GM23338 (cell line): ENCODE measurements at regions not wholly inside any gene's neighbourhood (a gene's known extent, or its start where the extent isn't known, plus 50 kb on each side); places are given as distances from the start of the nearest gene placed in this dataset.

Experiments
- ATAC-seq: fragments of 200-7000 bp; cut with Tn5 transposase; 3 replicates; pipeline ENCODE4 v1.9.1; 2020
- DNase-seq: peaks from one replicate; pipeline ENCODE4 v3.0.0-alpha.2; 2015; ENCODE audit warnings: low spot score
- H2AFZ ChIP-seq: fragments of 200-600 bp; sonication (generic); 2 replicates; pipeline ENCODE4 v1.8.0; 2016; ENCODE audit warnings: antibody characterized with exemption, mild to moderate bottlenecking, moderate library complexity
- H3F3A ChIP-seq: fragments of 200-600 bp; sonication (generic); replicated peaks from 2 replicates; pipeline ENCODE4 v1.8.0; 2017; ENCODE audit warnings: antibody characterized with exemption, mixed run types, low read depth
- H3K27ac ChIP-seq: fragments of 200-600 bp; sonication (generic); 2 replicates; pipeline ENCODE4 v1.6.1; 2016; ENCODE audit warnings: low read depth
- H3K27me3 ChIP-seq: fragments of 200-600 bp; sonication (generic); 2 replicates; pipeline ENCODE4 v1.8.0; 2016; ENCODE audit warnings: mild to moderate bottlenecking, mixed run types, moderate library complexity; ENCODE audit not compliant: insufficient read depth
- H3K36me3 ChIP-seq: fragments of 200-600 bp; sonication (generic); 2 replicates; pipeline ENCODE4 v1.8.0; 2016; ENCODE audit warnings: mild to moderate bottlenecking; ENCODE audit not compliant: insufficient read depth
- H3K4me1 ChIP-seq: fragments of 200-600 bp; sonication (generic); 2 replicates; pipeline ENCODE4 v1.8.0; 2016; ENCODE audit warnings: mild to moderate bottlenecking, moderate library complexity; ENCODE audit not compliant: insufficient read depth
- H3K4me2 ChIP-seq: fragments of 200-600 bp; sonication (generic); 2 replicates; pipeline ENCODE4 v1.7.1; 2017; ENCODE audit warnings: mixed run types
- H3K4me3 ChIP-seq: fragments of 200-600 bp; sonication (generic); 2 replicates; pipeline ENCODE4 v1.6.1; 2016; ENCODE audit warnings: mixed run types
- H3K79me2 ChIP-seq: fragments of 200-600 bp; sonication (generic); replicated peaks from 2 replicates; pipeline ENCODE4 v1.8.0; 2017; ENCODE audit warnings: mild to moderate bottlenecking; ENCODE audit not compliant: insufficient read depth
- H3K9me2 ChIP-seq: fragments of 200-600 bp; sonication (generic); 2 replicates; pipeline ENCODE4 v1.8.0; 2017; ENCODE audit not compliant: insufficient read depth
- H4K20me1 ChIP-seq: fragments of 200-600 bp; sonication (generic); replicated peaks from 2 replicates; pipeline ENCODE4 v1.8.0; 2017; ENCODE audit warnings: mild to moderate bottlenecking; ENCODE audit not compliant: insufficient read depth
- H3K27ac Mint-ChIP-seq: 2 replicates; pipeline ENCODE4 v1.8.0; 2020; ENCODE audit warnings: inconsistent platforms, mild to moderate bottlenecking, moderate library complexity, mixed read lengths
- H3K27me3 Mint-ChIP-seq: 3 replicates; pipeline ENCODE4 v1.8.0; 2022; ENCODE audit warnings: low read depth, mild to moderate bottlenecking, moderate library complexity, mixed read lengths, inconsistent platforms; ENCODE audit not compliant: insufficient read depth, poor library complexity
- H3K36me3 Mint-ChIP-seq: 3 replicates; pipeline ENCODE4 v1.8.0; 2021; ENCODE audit warnings: low read depth, mild to moderate bottlenecking, inconsistent platforms, moderate library complexity, mixed read lengths
- H3K4me1 Mint-ChIP-seq: 3 replicates; pipeline ENCODE4 v1.8.0; 2020; ENCODE audit warnings: mild to moderate bottlenecking, inconsistent platforms, mixed read lengths
- H3K4me3 Mint-ChIP-seq: 3 replicates; pipeline ENCODE4 v1.8.0; 2021; ENCODE audit warnings: moderate library complexity, mild to moderate bottlenecking, inconsistent platforms, mixed read lengths
- H3K9me3 Mint-ChIP-seq: 3 replicates; pipeline ENCODE4 v1.8.0; 2020; ENCODE audit warnings: moderate library complexity, mild to moderate bottlenecking, inconsistent platforms, mixed read lengths
- CREB1 ChIP-seq: fragments of 250-450 bp; sonication (Bioruptor Pico); IDR thresholded peaks from 2 replicates; pipeline ENCODE4 v1.5.0; 2020; ENCODE audit warnings: low read depth, mild to moderate bottlenecking, moderate library complexity
- EZH2 ChIP-seq: fragments of 200-600 bp; sonication (generic); IDR thresholded peaks from one replicate; pipeline ENCODE4 v1.8.0; 2017; ENCODE audit warnings: antibody characterized with exemption, mild to moderate bottlenecking, low read depth; ENCODE audit not compliant: unreplicated experiment
- EZH2phosphoT487 ChIP-seq: fragments of 200-600 bp; sonication (generic); IDR thresholded peaks from one replicate; pipeline ENCODE4 v1.8.1; 2018; ENCODE audit warnings: antibody characterized with exemption; ENCODE audit not compliant: unreplicated experiment
- JUNB ChIP-seq: IDR thresholded peaks from one replicate; pipeline ENCODE4 v1.6.1; 2016; ENCODE audit warnings: antibody characterized with exemption; ENCODE audit not compliant: unreplicated experiment
- NANOG ChIP-seq: IDR thresholded peaks from 2 replicates; pipeline ENCODE4 v1.6.1; 2016; ENCODE audit warnings: antibody characterized with exemption, borderline replicate concordance
- POLR2AphosphoS5 ChIP-seq: IDR thresholded peaks from 2 replicates; pipeline ENCODE4 v1.6.1; 2016; ENCODE audit warnings: antibody characterized with exemption, low read depth
- REST ChIP-seq: IDR thresholded peaks from one replicate; pipeline ENCODE4 v1.6.1; 2018; ENCODE audit warnings: antibody characterized with exemption; ENCODE audit not compliant: unreplicated experiment
- STAT1 ChIP-seq: IDR thresholded peaks from one replicate; pipeline ENCODE4 v1.6.1; 2016; ENCODE audit warnings: antibody characterized with exemption; ENCODE audit not compliant: unreplicated experiment
- ZNF114 ChIP-seq: fragments of 250-450 bp; sonication (Bioruptor Pico); IDR thresholded peaks from 2 replicates; pipeline ENCODE4 v1.5.0; 2020; ENCODE audit warnings: mild to moderate bottlenecking, moderate library complexity
- ZNF331 ChIP-seq: fragments of 250-450 bp; sonication (Bioruptor Pico); IDR thresholded peaks from 2 replicates; pipeline ENCODE4 v1.5.0; 2020; ENCODE audit warnings: low read depth, mild to moderate bottlenecking, moderate library complexity
- TF ChIP-seq, protein P1 (sequence below), 2 experiments: fragments of 200-600 bp in 1 of 2; sonication (generic) in 1 of 2; conservative IDR thresholded peaks; 2 replicates each; pipeline versions ENCODE4 v1.5.1 to v1.6.1; 2016 to 2017; ENCODE audit warnings: antibody characterized with exemption in 2 of 2, low read depth in 2 of 2, mild to moderate bottlenecking in 2 of 2, moderate library complexity in 1 of 2
- TF ChIP-seq, protein P2 (sequence below): fragments of 250-450 bp; sonication (Bioruptor Pico); IDR thresholded peaks from 2 replicates; pipeline ENCODE4 v1.5.0; 2020; ENCODE audit warnings: mild to moderate bottlenecking, moderate library complexity
- TF ChIP-seq, protein P3 (sequence below): IDR thresholded peaks from 2 replicates; pipeline ENCODE4 v1.6.1; 2016; ENCODE audit warnings: antibody characterized with exemption

- Mint-ChIP-seq H3K9me3 (no peaks in the 10 kb centered on the region), H3K27me3 (peaks cover 3% of the 10 kb centered on the region), H3K27ac (no peak overlapping the region; the same call in 1 of the 2 replicates), H3K36me3 (peaks cover 3% of the 10 kb centered on the region; the same call in 1 of the 3 replicates), H3K4me3 (no peak overlapping the region), H3K4me1 (peaks cover 9% of the 10 kb centered on the region; the same call in 2 of the 3 replicates)
- no peak overlapping the region for H3K4me3 ChIP-seq
- H3K4me1 ChIP-seq: peaks cover 27% of the 10 kb centered on the region
- H2AFZ ChIP-seq: no peak overlapping the region
- no peaks in the 10 kb centered on the region for H3F3A ChIP-seq
- no peaks in the 10 kb centered on the region for H3K9me2 ChIP-seq
- H3K79me2 ChIP-seq: no peaks in the 10 kb centered on the region
- no peaks in the 10 kb centered on the region for H3K27me3 ChIP-seq
- no peaks in the 10 kb centered on the region for H4K20me1 ChIP-seq
- ATAC-seq (no peak), DNase-seq (no peak)
- no peak overlapping the region for H3K4me2 ChIP-seq
- no peaks in the 10 kb centered on the region for H3K36me3 ChIP-seq
- H3K27ac ChIP-seq: no peak overlapping the region
- TF ChIP-seq, protein P1, sequence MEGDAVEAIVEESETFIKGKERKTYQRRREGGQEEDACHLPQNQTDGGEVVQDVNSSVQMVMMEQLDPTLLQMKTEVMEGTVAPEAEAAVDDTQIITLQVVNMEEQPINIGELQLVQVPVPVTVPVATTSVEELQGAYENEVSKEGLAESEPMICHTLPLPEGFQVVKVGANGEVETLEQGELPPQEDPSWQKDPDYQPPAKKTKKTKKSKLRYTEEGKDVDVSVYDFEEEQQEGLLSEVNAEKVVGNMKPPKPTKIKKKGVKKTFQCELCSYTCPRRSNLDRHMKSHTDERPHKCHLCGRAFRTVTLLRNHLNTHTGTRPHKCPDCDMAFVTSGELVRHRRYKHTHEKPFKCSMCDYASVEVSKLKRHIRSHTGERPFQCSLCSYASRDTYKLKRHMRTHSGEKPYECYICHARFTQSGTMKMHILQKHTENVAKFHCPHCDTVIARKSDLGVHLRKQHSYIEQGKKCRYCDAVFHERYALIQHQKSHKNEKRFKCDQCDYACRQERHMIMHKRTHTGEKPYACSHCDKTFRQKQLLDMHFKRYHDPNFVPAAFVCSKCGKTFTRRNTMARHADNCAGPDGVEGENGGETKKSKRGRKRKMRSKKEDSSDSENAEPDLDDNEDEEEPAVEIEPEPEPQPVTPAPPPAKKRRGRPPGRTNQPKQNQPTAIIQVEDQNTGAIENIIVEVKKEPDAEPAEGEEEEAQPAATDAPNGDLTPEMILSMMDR (conservative IDR thresholded peaks at IDR 0.05; ENCODE audit: low read depth in 2 of 2): no peak
- no peak for TF ChIP-seq STAT1
- TF ChIP-seq, protein P2, sequence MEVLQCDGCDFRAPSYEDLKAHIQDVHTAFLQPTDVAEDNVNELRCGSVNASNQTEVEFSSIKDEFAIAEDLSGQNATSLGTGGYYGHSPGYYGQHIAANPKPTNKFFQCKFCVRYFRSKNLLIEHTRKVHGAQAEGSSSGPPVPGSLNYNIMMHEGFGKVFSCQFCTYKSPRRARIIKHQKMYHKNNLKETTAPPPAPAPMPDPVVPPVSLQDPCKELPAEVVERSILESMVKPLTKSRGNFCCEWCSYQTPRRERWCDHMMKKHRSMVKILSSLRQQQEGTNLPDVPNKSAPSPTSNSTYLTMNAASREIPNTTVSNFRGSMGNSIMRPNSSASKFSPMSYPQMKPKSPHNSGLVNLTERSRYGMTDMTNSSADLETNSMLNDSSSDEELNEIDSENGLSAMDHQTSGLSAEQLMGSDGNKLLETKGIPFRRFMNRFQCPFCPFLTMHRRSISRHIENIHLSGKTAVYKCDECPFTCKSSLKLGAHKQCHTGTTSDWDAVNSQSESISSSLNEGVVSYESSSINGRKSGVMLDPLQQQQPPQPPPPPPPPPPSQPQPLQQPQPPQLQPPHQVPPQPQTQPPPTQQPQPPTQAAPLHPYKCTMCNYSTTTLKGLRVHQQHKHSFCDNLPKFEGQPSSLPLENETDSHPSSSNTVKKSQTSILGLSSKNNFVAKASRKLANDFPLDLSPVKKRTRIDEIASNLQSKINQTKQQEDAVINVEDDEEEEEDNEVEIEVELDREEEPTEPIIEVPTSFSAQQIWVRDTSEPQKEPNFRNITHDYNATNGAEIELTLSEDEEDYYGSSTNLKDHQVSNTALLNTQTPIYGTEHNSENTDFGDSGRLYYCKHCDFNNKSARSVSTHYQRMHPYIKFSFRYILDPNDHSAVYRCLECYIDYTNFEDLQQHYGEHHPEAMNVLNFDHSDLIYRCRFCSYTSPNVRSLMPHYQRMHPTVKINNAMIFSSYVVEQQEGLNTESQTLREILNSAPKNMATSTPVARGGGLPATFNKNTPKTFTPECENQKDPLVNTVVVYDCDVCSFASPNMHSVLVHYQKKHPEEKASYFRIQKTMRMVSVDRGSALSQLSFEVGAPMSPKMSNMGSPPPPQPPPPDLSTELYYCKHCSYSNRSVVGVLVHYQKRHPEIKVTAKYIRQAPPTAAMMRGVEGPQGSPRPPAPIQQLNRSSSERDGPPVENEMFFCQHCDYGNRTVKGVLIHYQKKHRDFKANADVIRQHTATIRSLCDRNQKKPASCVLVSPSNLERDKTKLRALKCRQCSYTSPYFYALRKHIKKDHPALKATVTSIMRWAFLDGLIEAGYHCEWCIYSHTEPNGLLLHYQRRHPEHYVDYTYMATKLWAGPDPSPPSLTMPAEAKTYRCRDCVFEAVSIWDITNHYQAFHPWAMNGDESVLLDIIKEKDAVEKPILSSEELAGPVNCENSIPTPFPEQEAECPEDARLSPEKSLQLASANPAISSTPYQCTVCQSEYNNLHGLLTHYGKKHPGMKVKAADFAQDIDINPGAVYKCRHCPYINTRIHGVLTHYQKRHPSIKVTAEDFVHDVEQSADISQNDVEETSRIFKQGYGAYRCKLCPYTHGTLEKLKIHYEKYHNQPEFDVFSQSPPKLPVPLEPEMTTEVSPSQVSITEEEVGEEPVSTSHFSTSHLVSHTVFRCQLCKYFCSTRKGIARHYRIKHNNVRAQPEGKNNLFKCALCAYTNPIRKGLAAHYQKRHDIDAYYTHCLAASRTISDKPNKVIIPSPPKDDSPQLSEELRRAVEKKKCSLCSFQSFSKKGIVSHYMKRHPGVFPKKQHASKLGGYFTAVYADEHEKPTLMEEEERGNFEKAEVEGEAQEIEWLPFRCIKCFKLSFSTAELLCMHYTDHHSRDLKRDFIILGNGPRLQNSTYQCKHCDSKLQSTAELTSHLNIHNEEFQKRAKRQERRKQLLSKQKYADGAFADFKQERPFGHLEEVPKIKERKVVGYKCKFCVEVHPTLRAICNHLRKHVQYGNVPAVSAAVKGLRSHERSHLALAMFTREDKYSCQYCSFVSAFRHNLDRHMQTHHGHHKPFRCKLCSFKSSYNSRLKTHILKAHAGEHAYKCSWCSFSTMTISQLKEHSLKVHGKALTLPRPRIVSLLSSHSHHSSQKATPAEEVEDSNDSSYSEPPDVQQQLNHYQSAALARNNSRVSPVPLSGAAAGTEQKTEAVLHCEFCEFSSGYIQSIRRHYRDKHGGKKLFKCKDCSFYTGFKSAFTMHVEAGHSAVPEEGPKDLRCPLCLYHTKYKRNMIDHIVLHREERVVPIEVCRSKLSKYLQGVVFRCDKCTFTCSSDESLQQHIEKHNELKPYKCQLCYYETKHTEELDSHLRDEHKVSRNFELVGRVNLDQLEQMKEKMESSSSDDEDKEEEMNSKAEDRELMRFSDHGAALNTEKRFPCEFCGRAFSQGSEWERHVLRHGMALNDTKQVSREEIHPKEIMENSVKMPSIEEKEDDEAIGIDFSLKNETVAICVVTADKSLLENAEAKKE: no peak
- no peak for TF ChIP-seq CREB1 (CRISPR knock-in tag)
- TF ChIP-seq REST: no peak
- TF ChIP-seq NANOG: no peak
- no peak for TF ChIP-seq ZNF331 (CRISPR knock-in tag)
- no peak for TF ChIP-seq JUNB
- TF ChIP-seq, protein P3, sequence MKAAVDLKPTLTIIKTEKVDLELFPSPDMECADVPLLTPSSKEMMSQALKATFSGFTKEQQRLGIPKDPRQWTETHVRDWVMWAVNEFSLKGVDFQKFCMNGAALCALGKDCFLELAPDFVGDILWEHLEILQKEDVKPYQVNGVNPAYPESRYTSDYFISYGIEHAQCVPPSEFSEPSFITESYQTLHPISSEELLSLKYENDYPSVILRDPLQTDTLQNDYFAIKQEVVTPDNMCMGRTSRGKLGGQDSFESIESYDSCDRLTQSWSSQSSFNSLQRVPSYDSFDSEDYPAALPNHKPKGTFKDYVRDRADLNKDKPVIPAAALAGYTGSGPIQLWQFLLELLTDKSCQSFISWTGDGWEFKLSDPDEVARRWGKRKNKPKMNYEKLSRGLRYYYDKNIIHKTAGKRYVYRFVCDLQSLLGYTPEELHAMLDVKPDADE: no peak
- TF ChIP-seq ZNF114 (CRISPR knock-in tag): no peak
- no peak for TF ChIP-seq EZH2
- TF ChIP-seq POLR2AphosphoS5: no peak
- no peak for TF ChIP-seq EZH2phosphoT487
These were observed 1230.3 kb downstream of the RPA4 start for GRCh38 chrX:98114021-98114420.
